NT2/D1 (cell line): ENCODE measurements at regions not wholly inside any gene's neighbourhood (a gene's known extent, or its start where the extent isn't known, plus 50 kb on each side); places are given as distances from the start of the nearest gene placed in this dataset.
"Not testable (repeated sequence)": the region's sequence is repeated elsewhere in the genome, so short reads cannot be mapped to it uniquely, and the experiment has no call there.

Source experiments
- DNase-seq: peaks from one replicate; pipeline ENCODE4 v3.0.0-alpha.2; 2011; ENCODE audit warnings: low read depth, low spot score
- H3K27me3 ChIP-seq: 2 replicates; pipeline ENCODE4 v1.6.0; 2011; ENCODE audit warnings: mild to moderate bottlenecking; ENCODE audit not compliant: insufficient read length, insufficient read depth
- H3K36me3 ChIP-seq: 2 replicates; pipeline ENCODE4 v1.6.1; 2011; ENCODE audit warnings: mild to moderate bottlenecking, low read length, mixed read lengths; ENCODE audit not compliant: insufficient read depth, insufficient read length
- H3K4me1 ChIP-seq: 2 replicates; pipeline ENCODE4 v1.5.1; 2011; ENCODE audit not compliant: insufficient read depth, insufficient read length
- H3K4me3 ChIP-seq: 2 replicates; pipeline ENCODE4 v1.5.1; 2011; ENCODE audit warnings: low read depth; ENCODE audit not compliant: insufficient read length
- H3K9ac ChIP-seq: 2 replicates; pipeline ENCODE4 v1.6.0; 2011; ENCODE audit warnings: low read depth; ENCODE audit not compliant: insufficient read length
- H3K9me3 ChIP-seq: 2 replicates; pipeline ENCODE4 v1.5.1; 2011; ENCODE audit warnings: mild to moderate bottlenecking, low read length; ENCODE audit not compliant: insufficient read depth
- SUZ12 ChIP-seq: IDR thresholded peaks from 2 replicates; pipeline ENCODE4 v1.6.1; 2011; ENCODE audit not compliant: insufficient read length, insufficient read depth; ENCODE audit errors: extremely low read depth
- YY1 ChIP-seq: IDR thresholded peaks from 2 replicates; pipeline ENCODE4 v1.6.1; 2011; ENCODE audit not compliant: insufficient read length, insufficient read depth
- ZNF274 ChIP-seq: IDR thresholded peaks from 2 replicates; pipeline ENCODE4 v1.6.1; 2011; ENCODE audit warnings: mild to moderate bottlenecking, low read depth, low read length

GRCh38 chr11:92460213-92460612 lies 235.6 kb downstream of the FAT3 start:
- Histone ChIP-seq H3K9me3 (no peaks in the 10 kb centered on the region), H3K9ac (no peak overlapping the region), H3K4me1 (no peaks in the 10 kb centered on the region), H3K27me3 (no peaks in the 10 kb centered on the region), H3K4me3 (no peak overlapping the region), H3K36me3 (no peaks in the 10 kb centered on the region)
- TF ChIP-seq YY1: no peak
- no peak for TF ChIP-seq SUZ12
- TF ChIP-seq ZNF274: no peak
- DNase-seq: no peak

- H3K4me1 ChIP-seq: no peaks in the 10 kb centered on the region
- no peaks in the 10 kb centered on the region for H3K9me3 ChIP-seq
- no peak overlapping the region for H3K4me3 ChIP-seq
- TF ChIP-seq ZNF274: no peak
- TF ChIP-seq SUZ12: no peak
- TF ChIP-seq YY1: no peak
- no peak overlapping the region for H3K9ac ChIP-seq
- no peaks in the 10 kb centered on the region for H3K27me3 ChIP-seq
- no peaks in the 10 kb centered on the region for H3K36me3 ChIP-seq
- no peak for DNase-seq
Measured at GRCh38 chr11:92461447-92461846, 236.8 kb downstream of the FAT3 start.

DNA sequence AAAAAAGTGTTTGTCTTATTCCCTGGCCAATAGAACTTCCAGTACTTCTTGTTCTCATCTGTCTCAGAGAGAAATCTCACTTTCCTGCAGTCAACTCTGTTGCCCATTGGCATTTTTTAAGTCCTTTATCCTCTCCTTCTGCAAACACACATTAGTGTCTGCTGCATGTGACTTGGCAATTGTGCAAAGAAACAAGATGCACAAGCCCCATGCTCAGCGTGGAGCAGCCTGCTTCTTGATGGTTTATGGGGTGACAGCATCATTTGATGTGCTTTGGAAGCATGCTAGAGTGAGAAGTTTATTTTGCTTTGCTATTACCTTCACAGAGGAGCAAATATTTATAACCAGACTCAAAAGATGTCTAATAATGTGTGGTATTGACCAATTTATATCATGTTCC lies 238.2 kb downstream of the FAT3 start:
- Histone ChIP-seq H3K4me1 (no peaks in the 10 kb centered on the region), H3K4me3 (no peak overlapping the region), H3K9me3 (no peaks in the 10 kb centered on the region), H3K36me3 (no peaks in the 10 kb centered on the region), H3K27me3 (no peaks in the 10 kb centered on the region), H3K9ac (no peak overlapping the region)
- DNase-seq: no peak
- TF ChIP-seq ZNF274 (no peak), YY1 (no peak), SUZ12 (no peak)

GRCh38 chr11:92464822-92465221 lies 240.2 kb downstream of the FAT3 start:
- H3K36me3 ChIP-seq: no peaks in the 10 kb centered on the region

DNA sequence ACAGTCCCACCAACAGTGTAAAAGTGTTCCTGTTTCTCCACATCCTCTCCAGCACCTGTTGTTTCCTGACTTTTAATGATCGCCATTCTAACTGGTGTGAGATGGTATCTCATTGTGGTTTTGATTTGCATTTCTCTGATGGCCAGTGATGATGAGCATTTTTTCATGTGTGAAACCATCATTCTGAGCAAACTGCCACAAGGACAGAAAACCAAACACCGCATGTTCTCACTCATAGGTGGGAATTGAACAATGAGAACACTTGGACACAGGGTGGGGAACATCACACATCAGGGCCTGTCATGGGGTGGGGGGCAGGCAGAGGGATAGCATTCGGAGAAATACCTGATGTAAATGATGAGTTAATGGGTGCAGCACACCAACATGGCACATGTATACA lies 240.8 kb downstream of the FAT3 start:
- DNase-seq, H3K27me3 ChIP-seq: not testable (repeated sequence)

More at GRCh38 chr11:92464822-92465221, 240.2 kb downstream of the FAT3 start:
- TF ChIP-seq ZNF274 (no peak), YY1 (no peak), SUZ12 (no peak)
- Histone ChIP-seq H3K27me3 (no peaks in the 10 kb centered on the region), H3K9me3 (no peaks in the 10 kb centered on the region), H3K9ac (no peak overlapping the region), H3K4me3 (no peak overlapping the region), H3K4me1 (no peaks in the 10 kb centered on the region)
- DNase-seq: no peak

GRCh38 chr11:92473736-92474135 lies 249.1 kb downstream of the FAT3 start:
- H3K9me3 ChIP-seq: no peaks in the 10 kb centered on the region
- TF ChIP-seq SUZ12 (no peak), YY1 (no peak), ZNF274 (no peak)
- no peak overlapping the region for H3K4me3 ChIP-seq
- no peak for DNase-seq
- H3K27me3 ChIP-seq: no peaks in the 10 kb centered on the region
- no peak overlapping the region for H3K9ac ChIP-seq
- no peaks in the 10 kb centered on the region for H3K4me1 ChIP-seq
- no peaks in the 10 kb centered on the region for H3K36me3 ChIP-seq

More for the DNA sequence above, 240.8 kb downstream of the FAT3 start:
- H3K9ac ChIP-seq, H3K4me1 ChIP-seq, H3K4me3 ChIP-seq, H3K36me3 ChIP-seq, H3K9me3 ChIP-seq: not testable (repeated sequence)

DNA sequence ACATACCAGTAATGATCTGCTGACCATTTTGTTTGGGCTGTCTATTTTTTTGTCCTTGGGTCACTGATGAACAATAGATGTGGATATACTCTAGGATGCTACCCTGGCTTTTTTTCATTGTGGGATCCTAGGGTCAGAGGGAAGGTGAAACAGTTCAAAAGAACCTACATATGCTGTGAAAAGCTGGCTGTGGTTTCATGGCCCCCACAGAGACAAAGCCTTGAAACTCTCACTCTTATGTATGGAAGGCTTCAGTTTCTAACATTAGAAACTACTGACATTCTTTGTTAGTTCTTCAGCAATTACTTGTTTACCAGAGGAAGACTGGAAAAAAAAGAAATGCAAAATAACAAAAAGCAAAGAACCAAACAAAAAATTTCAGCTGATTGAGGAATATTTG lies 250.7 kb downstream of the FAT3 start:
- no peaks in the 10 kb centered on the region for H3K36me3 ChIP-seq
- DNase-seq: no peak
- no peak for TF ChIP-seq ZNF274
- no peak for TF ChIP-seq YY1
- no peak for TF ChIP-seq SUZ12
- no peaks in the 10 kb centered on the region for H3K27me3 ChIP-seq
- H3K9ac ChIP-seq: no peak overlapping the region
- no peaks in the 10 kb centered on the region for H3K4me1 ChIP-seq
- H3K9me3 ChIP-seq: no peaks in the 10 kb centered on the region
- no peak overlapping the region for H3K4me3 ChIP-seq

DNA sequence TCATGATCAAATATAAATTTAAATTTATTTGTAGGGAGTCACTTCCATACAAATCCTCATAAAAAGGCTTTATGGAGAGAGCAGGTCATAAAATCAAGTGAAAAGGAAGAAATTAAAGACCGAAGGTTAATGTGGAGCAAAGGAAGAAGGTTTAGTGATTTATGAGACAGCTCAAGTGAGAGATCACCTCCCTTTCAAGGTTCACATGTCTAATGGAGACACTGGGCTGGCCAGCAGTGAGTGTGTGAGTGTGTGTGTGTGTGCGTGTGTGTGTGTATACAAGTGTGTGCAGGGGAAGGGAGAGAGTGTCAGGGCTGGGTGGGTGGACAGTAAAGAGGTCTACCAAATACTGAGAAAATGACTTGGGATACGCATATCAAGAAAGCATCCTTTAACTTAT lies 251.2 kb downstream of the FAT3 start:
- TF ChIP-seq ZNF274 (no peak), SUZ12 (no peak), YY1 (no peak)
- no peak for DNase-seq
- no peak overlapping the region for H3K9ac ChIP-seq
- no peaks in the 10 kb centered on the region for H3K27me3 ChIP-seq
- H3K4me1 ChIP-seq: no peaks in the 10 kb centered on the region
- H3K9me3 ChIP-seq: no peaks in the 10 kb centered on the region
- no peak overlapping the region for H3K4me3 ChIP-seq
- H3K36me3 ChIP-seq: no peaks in the 10 kb centered on the region
